ENCODE measurements at regions not wholly inside any gene's neighbourhood (a gene's known extent, or its start where the extent isn't known, plus 50 kb on each side); places are given as distances from the start of the nearest gene placed in this dataset.

- WGBS, 2 donors: 94% methylated on average over 14 of the region's 14 CpGs
- Histone ChIP-seq H3K4me1 (no peaks in the 10 kb centered on the region), H3K27me3 (no peaks in the 10 kb centered on the region), H3K27ac (no peak overlapping the region), H3K36me3 (no peaks in the 10 kb centered on the region), H3K4me3 (no peak overlapping the region), H3K9me3 (peaks cover 0 to 8% (median 0%) of the 10 kb centered on the region in 4 donors)
- TF ChIP-seq EP300 (IDR thresholded peaks at IDR 0.05): no peak
- TF ChIP-seq POLR2A (IDR thresholded peaks at IDR 0.05): no peak
- TF ChIP-seq CTCF (IDR thresholded peaks at IDR 0.05): no peak
- DNase-seq (ENCODE audit: low spot score in 2 of 2): no peak
Measured at GRCh38 chr15:49793943-49794342, 173.1 kb downstream of the DTWD1 start.

DNA sequence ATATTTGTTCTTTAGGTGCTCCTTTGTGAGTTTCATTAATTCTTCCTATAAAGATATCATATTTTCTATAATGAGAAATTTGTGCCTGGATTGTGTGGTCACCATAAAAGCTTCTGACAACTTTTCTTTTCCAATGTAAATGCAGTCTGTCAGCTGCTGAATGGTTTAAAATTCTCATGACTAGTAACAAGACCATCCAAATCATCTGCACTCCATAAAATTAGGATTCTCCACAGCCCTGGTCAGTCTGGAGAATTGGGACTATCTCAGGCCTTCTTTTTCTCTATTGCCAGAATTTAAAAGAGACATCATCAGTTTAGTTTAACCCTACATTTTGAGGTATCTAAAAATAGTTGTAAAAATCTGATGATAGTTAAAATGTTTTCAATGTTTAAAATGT, 180.9 kb downstream of the DTWD1 start:
- TF ChIP-seq POLR2A (IDR thresholded peaks at IDR 0.05) (no peak), EP300 (IDR thresholded peaks at IDR 0.05) (no peak), CTCF (IDR thresholded peaks at IDR 0.05) (no peak)
- no peak overlapping the region for H3K27ac ChIP-seq
- H3K9me3 ChIP-seq: peaks cover 0 to 15% (median 0%) of the 10 kb centered on the region in 4 donors
- peaks cover 0 to 5% (median 0%) of the 10 kb centered on the region in 4 donors for H3K4me1 ChIP-seq
- no peak overlapping the region for H3K4me3 ChIP-seq
- no peaks in the 10 kb centered on the region for H3K36me3 ChIP-seq
- no peaks in the 10 kb centered on the region for H3K27me3 ChIP-seq
- no peak for DNase-seq (ENCODE audit: low spot score in 2 of 2)
